Vagina (tissue), 2 donors: ENCODE measurements at regions not wholly inside any gene's neighbourhood (a gene's known extent, or its start where the extent isn't known, plus 50 kb on each side); places are given as distances from the start of the nearest gene placed in this dataset.

ENCODE experiments used
- CTCF ChIP-seq, 3 experiments: fragments of 450-650 bp in 2 of 3; fragments of 200-600 bp in 1 of 3; sonication (generic) in 1 of 3; IDR thresholded peaks; one replicate each; pipeline ENCODE4 v1.5.1; 2017 to 2019; ENCODE audit warnings: antibody characterized with exemption in 3 of 3, mild to moderate bottlenecking in 2 of 3, moderate library complexity in 2 of 3
- POLR2AphosphoS5 ChIP-seq, 2 donors: sonication (generic); formaldehyde crosslinking; IDR thresholded peaks; one replicate each; pipeline ENCODE4 v1.9.0; 2017; ENCODE audit warnings: antibody characterized with exemption in 2 of 2, mild to moderate bottlenecking in 2 of 2, low read depth in 1 of 2; ENCODE audit not compliant: insufficient read depth in 1 of 2

GRCh38 chr1:116820369-116820768 is 66.1 kb downstream of the CD2 start:
- TF ChIP-seq CTCF (IDR thresholded peaks at IDR 0.05) (no peak), POLR2AphosphoS5 (IDR thresholded peaks at IDR 0.05; ENCODE audit: insufficient read depth in 1 of 2, low read depth in 1 of 2) (no peak)
